ENCODE measurements at regions not wholly inside any gene's neighbourhood (a gene's known extent, or its start where the extent isn't known, plus 50 kb on each side); places are given as distances from the start of the nearest gene placed in this dataset.

- ATAC-seq = no peak
- FAIRE-seq = no peak
- WGBS (ENCODE audit: missing lambda C conversion rate) = 72% methylated on average over 42 of the region's 44 CpGs
- Histone ChIP-seq H3K4me2 (no peak overlapping the region), H3K27ac (no peak overlapping the region), H3K4me1 (0 out of 3 replicates have a peak, but pooled peaks cover 3% of the 10 kb centered on the region), H3K4me3 (no peak overlapping the region), H3K9me3 (peaks cover 14% of the 10 kb centered on the region)
- TF ChIP-seq KDM1A (IDR thresholded peaks at IDR 0.05; ENCODE audit: low read depth) (no peak), CBX8 (IDR thresholded peaks at IDR 0.05) (no peak), PBX3 (IDR thresholded peaks at IDR 0.05) (no peak), USF2 (IDR thresholded peaks at IDR 0.05) (no peak), RFX5 (IDR thresholded peaks at IDR 0.05) (no peak), TFCP2L1 (CRISPR knock-in tag; IDR thresholded peaks at IDR 0.05) (no peak), POLR2A (IDR thresholded peaks at IDR 0.05; ENCODE audit: low read length) (no peak), MAFK (IDR thresholded peaks at IDR 0.05; ENCODE audit: partially characterized antibody) (no peak), MAZ (IDR thresholded peaks at IDR 0.05; ENCODE audit: borderline replicate concordance, low read depth, low read length) (no peak), HMGXB4 (CRISPR knock-in tag; IDR thresholded peaks at IDR 0.05; ENCODE audit: borderline replicate concordance) (no peak), CHD2 (IDR thresholded peaks at IDR 0.05; ENCODE audit: low read length, partially characterized antibody) (no peak), RAD21 (conservative IDR thresholded peaks at IDR 0.05 in 1 of 2, IDR thresholded peaks at IDR 0.05 in 1 of 2) (no peak), POLR2AphosphoS2 (conservative IDR thresholded peaks at IDR 0.05; ENCODE audit: low read length) (no peak), RARB (CRISPR knock-in tag; IDR thresholded peaks at IDR 0.05) (no peak), CBX2 (IDR thresholded peaks at IDR 0.05; ENCODE audit: borderline replicate concordance, low read depth) (no peak), ZC3H11A (IDR thresholded peaks at IDR 0.05) (no peak), FOSB (CRISPR knock-in tag; IDR thresholded peaks at IDR 0.05) (no peak)
- DNase-seq (ENCODE audit: low read depth in 1 of 2, low spot score in 1 of 2) = no peak
- CTCF ChIA-PET = no interaction called here
- POLR2A ChIA-PET = no interaction called here
Observed at GRCh38 chr3:22990291-22991200, 212.6 kb upstream of the UBE2E2 start.

GRCh38 chr3:22994781-22995180 is 208.3 kb upstream of the UBE2E2 start:
- Histone ChIP-seq H3K27ac (no peak overlapping the region), H3K4me2 (no peak overlapping the region), H3K4me3 (no peak overlapping the region), H3K4me1 (no peaks in the 10 kb centered on the region), H3K9me3 (no peaks in the 10 kb centered on the region)
- 35% methylated on average over 2 of the region's 2 CpGs for WGBS (ENCODE audit: missing lambda C conversion rate)
- FAIRE-seq (no peak), ATAC-seq (no peak), DNase-seq (ENCODE audit: low read depth in 1 of 2, low spot score in 1 of 2) (no peak)
- ChIA-PET CTCF (no interaction called here), POLR2A (no interaction called here)
- TF ChIP-seq NFE2L2 (conservative IDR thresholded peaks at IDR 0.05; ENCODE audit: low read length) = no peak
- TF ChIP-seq MAX (IDR thresholded peaks at IDR 0.05) = no peak
- no peak for TF ChIP-seq BCL3 (IDR thresholded peaks at IDR 0.05)
- TF ChIP-seq FOSL2 (IDR thresholded peaks at IDR 0.05) = no peak
- no peak for TF ChIP-seq FOSL2 (CRISPR knock-in tag; IDR thresholded peaks at IDR 0.05)
- TF ChIP-seq USF2 (IDR thresholded peaks at IDR 0.05) = no peak
- no peak for TF ChIP-seq HOXB5 (CRISPR knock-in tag; IDR thresholded peaks at IDR 0.05)
- TF ChIP-seq PHF8 (IDR thresholded peaks at IDR 0.05; ENCODE audit: borderline replicate concordance, low read depth) = no peak
- TF ChIP-seq ATOH8 (CRISPR knock-in tag; IDR thresholded peaks at IDR 0.05; ENCODE audit: low read depth) = no peak
- TF ChIP-seq RCOR1 (IDR thresholded peaks at IDR 0.05; ENCODE audit: low read depth, low read length) = no peak
- TF ChIP-seq JUNB (IDR thresholded peaks at IDR 0.05) = no peak
- TF ChIP-seq MAZ (IDR thresholded peaks at IDR 0.05; ENCODE audit: borderline replicate concordance, low read depth, low read length) = no peak
